ENCODE measurements at regions not wholly inside any gene's neighbourhood (a gene's known extent, or its start where the extent isn't known, plus 50 kb on each side); places are given as distances from the start of the nearest gene placed in this dataset.

DNA sequence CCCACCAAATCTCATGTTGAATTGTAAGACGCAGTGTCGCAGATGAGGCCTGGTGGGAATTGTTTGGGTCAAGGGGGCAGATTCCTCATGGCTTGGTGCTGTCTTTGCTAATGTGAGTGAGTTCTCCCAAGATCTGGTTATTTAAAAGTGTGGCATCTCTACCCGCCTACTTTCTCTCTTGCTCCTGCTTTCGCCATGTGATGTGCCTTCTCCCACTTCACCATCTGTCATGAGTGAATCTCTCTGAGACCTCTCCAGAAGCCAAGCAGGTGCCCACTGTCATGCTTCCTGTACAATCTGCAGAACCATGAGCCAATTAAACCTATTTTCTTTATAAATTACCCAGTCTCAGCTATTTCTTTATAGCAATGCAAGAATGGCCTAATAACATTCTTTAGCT lies 246.6 kb upstream of the CDH20 start:
- no peak for DNase-seq (ENCODE audit: low spot score)

DNA sequence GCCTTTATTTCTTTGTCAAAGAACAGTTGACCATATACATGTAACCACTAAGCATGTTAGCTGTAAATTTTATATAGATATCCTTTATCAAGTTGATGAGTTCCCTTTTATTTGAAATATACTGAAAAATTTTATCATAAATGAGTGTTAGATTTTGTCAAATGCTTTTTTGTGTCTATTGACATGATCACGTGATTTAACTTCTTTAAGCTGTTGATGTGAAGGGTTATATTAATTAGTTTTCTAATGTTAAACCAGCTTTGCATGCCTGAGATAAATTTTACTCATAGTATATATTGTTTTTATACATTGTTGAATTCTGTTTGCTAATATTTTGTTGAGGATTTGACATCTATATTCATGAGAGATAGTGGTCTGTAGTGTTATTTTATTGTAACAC lies 241.9 kb upstream of the CDH20 start:
- no peak for DNase-seq (ENCODE audit: low spot score)

DNA sequence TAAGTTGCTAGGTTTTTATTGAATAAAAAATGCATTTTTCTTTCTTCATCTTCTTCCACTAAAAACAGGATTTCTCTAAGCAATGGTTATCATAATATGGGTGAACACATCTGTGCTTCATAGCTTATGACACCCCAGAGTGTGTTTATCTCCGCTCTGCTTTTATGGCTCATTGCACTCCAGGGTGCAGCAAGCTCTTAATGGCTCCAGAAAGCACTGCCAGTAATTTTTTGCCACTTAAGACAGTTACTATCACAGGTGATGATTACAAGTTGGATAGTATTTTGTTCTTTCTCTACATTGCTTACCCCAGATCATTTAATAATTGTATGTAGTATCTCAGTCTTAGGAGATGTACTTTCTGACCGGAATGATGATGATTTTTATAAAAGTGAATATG lies 239.3 kb upstream of the CDH20 start:
- no peak for DNase-seq (ENCODE audit: low spot score)

DNA sequence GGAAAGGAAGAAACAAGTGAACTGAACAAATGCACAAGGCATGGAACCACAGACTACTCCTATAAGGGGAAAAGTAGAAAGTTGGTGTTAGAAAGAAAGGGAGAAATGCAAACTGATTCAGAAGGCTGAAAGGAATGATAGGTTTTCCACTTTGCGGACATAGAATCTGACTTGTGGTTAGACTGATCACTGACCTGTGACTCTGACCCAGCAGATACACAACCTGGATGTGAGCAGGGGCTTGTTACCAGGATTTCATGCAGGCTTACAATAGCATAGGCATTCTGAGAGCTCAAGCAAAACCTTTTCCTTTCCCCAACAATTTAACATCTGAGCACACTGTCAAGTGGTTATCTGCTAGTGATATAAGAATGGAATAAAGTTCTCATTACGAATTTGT lies 237.0 kb upstream of the CDH20 start:
- no peak for DNase-seq (ENCODE audit: low spot score)

DNA sequence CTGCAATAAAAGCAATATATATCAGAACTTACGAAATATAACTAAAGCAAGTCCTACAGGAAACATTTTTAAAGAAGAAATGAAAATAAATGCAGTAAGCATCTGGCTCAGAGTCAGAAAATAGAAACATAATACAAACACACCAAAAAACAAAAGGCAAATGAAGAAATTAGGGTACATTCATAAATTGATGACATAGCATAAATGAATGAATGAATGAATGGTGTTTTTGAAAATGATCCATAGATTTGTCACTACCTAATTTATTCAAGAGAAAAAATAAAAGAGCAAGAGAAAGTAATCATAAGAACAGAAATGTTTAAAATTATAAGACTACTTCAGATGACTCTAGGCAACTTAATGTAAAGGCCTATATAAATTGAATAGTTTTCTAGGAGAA lies 226.1 kb upstream of the CDH20 start:
- no peak for DNase-seq (ENCODE audit: low spot score)

DNA sequence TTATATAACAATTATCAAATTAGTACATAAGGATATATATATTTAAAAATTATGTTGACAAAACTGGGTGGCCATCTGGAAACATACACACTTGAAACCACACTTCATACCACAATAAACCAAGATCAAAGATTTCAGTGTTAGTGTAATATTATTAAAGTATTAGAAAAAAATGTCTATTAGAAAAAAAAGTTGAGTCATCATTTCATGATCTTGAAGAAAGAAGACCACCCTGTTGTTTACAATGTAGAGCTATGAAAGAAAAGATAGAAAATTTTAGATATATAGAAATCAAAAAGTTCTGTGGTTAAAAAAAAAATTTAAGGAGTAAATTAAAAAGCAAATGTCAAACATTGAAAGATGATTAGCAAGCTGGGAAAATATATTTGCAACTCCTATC lies 224.5 kb upstream of the CDH20 start:
- no peak for DNase-seq (ENCODE audit: low spot score)

DNA sequence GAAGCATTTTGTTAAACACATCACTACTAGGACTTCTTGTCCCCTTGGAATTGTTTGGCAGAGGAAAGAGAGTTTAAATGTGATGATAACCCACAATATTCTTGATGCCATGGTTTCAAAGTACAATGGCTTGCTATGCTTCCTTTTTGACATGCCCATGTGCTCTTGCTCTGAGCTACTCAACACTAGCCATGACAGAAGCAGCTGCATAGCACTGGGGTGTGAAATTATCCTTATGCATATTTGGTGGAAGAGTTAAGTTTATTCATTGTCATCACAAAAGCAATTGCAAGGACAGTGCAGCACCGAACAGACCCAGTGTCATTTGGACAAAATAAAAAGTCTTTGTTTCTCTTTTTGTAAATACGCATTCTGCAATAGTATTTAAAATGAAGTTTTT lies 209.9 kb upstream of the CDH20 start:
- no peak for DNase-seq (ENCODE audit: low spot score)

DNA sequence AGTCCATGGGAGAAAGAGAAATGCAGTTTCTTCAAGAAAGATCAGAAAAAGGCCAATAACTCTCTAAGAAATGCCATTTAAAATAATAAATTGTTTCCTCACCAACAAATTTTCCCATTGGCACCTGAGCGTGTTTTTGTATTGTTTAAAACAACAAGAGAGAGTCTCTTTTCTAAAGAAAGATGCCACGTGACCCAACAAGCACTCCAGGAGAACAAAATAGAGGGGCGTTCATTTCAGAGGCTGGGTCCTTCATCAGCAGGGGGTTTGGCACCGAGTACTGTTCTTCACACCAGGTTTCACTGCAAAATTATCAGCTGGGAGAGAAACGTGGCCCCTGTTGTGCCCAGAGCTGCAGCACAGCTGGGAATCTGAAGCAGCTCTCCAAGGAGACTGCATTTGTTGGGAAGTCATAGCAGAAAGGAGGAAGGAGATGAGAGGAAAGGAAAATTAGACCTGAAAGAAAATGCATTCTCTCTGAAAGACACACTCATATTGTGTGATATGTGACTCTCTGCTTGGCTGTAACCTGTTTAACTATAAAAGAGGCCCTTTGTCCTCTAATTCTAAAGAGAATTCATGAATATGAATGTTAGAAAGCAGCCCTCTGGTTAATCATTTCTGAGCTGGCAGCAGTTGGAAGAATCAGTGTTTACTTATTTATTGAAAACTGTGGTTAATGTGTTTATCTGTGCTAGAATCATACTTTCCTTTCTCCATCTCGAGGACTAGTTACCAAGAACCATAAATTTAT lies 205.3 kb upstream of the CDH20 start:
- no peak for DNase-seq (ENCODE audit: low spot score)

DNA sequence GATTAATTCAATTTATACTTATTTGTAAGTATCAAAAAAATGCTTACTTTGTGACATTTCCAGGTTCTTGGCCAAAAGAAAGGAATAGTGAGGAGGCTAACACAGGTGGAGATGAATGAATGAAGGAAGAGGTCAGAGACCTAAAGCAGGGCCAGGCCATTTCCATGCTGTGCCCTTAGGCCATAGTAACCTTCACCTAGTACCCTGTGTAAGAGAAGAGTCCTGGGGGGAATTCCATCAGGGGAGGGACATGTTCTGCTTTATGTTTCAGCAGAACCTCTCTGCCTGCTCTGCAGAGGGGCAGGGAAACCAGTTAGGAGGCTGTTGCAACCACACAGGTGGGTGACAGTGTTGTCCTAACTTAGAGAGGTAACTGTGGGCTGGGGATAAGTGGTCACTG lies 204.2 kb upstream of the CDH20 start:
- DNase-seq (ENCODE audit: low spot score), result no peak

DNA sequence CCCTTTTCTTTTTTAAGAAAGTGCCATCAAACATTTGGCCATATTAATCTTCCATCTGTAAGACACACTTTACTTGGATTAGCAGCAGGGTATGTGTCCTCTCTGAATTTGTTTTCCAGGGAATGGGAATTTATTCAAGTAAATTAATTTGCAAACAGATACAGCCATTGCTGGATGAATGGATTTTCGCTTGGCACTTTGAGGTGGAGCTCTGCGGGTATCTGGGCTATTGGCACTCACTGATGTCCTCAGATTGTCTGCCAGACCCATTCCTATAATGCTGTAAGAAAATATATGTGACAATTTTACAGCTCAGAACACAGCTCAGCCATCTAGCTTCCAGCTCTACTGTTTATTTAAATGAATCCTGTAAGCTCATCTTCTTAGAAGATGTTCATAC lies 201.2 kb upstream of the CDH20 start:
- no peak for DNase-seq (ENCODE audit: low spot score)

DNA sequence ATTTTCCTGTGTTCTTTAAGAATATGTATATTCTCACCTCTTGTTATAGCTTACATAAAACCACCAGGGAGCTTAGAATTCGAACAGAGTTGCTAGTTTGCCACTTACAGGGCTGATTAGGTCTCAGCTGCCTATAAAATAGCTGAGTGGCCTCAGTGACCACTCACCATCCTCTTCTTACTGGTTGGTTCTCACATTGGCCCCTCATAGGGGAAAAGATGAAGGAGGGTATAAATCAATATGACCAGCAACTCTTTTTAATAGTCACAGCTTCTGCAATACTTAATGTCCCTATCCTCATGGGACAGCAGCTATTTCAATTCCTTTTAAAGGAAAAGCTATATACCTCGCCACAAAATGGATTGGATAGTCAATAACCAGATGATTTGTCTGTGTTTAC lies 199.4 kb upstream of the CDH20 start:
- DNase-seq (ENCODE audit: low spot score), result no peak

DNA sequence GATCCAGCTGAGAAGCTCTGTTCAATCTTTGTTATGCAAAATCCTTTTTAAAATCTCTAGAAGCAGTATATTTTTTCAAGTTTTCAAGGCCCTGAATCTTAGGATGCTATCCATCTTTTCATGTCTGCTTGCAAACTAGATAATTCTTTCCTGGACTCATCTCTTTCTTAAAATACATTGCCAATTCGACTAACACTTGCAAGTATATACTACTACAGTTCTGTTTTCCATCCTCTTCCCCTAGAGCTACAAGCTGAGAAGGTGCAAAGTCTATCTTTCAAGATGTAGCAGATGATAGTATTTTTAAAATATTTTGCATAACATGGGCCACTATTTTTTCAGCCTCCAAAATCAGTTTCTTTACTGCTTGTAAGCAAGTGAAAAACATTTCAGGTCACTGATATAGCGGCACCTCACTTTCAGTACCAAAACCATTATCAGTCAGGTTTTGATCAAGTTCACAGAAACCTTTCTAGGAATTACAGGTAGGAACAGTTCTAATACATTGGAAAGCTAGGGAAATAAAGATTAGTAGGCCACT lies 196.4 kb upstream of the CDH20 start:
- DNase-seq (ENCODE audit: low spot score), result no peak

DNA sequence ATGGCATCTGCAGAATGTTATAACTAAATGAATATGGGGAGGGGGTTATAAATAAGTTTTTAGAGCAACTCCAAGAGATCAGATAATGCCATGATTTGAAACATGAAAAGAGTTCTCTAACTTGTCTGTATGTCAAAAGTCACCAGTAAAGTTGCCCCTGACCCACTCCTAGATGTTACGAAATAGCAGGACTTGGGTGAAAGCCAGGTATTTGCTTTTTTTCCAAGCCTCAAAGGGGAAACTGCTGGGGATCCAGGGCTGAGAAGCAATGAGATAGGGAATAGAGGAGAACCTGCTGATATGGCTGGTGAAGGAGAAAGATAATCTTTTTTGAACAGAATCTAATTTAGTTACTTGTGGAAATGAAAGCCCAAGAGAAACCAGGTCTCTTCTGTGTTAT lies 191.5 kb upstream of the CDH20 start:
- DNase-seq (ENCODE audit: low spot score), result no peak

DNA sequence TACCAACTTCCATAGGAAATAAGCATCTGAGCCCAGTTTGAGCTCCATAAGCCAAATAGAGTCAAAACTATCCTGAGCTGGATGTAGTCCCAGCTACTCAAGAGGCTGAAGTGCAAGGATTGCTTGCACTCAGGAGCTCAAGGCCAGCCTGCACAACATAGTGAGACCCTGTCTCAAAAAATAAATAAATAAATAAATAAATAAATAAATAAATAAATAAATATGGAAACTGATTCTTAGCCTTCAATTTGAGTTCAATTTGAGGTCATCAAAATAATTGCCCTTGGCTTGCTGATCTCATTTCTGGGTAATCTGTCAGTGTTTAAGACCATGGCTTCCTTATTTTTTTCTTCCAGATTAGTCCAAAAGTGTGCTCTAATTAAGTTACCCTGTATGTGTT lies 184.9 kb upstream of the CDH20 start:
- no peak for DNase-seq (ENCODE audit: low spot score)

DNA sequence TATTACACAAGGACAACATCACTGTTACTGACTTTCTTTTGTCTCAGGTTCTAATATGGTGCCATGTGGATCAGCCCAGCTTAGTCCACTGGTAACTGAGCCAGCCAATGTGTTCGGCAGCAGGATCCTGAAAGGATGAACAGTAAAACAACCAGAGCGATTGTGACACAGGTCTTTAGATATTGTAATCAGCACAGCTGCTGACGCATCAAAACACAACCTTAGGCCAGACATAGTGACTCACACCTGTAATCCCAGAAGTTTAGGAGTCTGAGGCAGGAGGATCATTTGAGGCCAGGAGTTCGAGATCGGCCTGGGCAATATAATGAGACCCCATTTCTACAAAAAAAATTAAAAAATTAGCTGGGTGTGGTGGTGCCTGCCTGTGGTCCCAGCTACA lies 183.4 kb upstream of the CDH20 start:
- no peak for DNase-seq (ENCODE audit: low spot score)

DNA sequence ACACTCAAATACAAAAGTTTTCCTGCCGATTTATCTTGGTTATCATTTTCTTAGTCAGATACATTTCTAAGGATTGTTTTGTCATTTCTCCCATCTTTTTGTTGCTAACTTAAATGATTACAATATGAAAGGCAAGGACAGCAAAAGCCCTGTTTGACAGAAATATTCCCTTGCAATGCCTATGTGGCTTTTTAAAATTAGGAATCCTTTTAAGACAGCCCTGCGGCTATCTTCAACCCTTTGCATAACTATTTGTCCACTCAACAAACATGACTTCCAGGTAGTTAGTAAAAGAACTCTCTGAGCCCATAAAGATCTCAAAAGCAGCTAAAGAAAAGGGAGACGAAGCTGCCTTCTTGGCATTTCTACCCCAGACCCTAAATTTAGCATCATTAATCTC lies 179.7 kb upstream of the CDH20 start:
- DNase-seq (ENCODE audit: low spot score), result no peak

DNA sequence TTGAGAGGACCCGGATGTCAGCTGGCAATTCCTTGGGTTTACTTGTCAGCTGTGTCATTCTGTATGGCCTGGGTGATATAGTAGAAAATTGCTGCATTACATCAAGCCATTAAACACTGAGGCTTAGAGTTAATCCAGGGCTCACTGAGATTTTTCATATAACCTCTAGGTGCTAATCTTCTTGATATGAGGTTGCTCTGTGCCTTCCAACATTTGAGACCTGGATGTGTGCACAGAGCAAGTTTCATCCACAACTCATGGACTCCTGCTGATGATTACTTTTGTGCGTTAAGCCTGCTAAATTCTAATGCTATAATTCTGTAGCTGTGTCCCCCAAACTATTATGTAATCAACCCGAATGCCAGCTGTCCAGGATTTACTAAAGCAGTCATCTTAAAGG lies 178.4 kb upstream of the CDH20 start:
- DNase-seq (ENCODE audit: low spot score), result no peak

DNA sequence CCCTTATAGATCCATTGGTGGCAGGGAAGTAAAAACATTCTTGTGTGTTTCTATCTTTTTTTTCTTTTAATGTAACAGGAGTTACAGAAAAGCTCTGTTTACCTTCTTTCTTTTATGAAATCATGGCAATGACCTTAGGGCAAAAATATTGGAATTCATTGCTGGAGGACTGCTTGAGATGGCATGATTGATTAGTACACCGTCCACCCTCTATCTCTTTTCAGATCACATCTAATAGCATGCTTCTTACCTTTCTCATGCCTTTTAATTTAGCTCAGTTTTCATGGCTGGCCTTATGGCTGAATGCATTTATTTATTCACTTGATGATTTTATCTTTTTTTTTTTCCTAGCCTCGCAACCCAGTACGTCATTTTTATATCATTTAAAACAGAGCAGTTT lies 177.6 kb upstream of the CDH20 start:
- no peak for DNase-seq (ENCODE audit: low spot score)

DNA sequence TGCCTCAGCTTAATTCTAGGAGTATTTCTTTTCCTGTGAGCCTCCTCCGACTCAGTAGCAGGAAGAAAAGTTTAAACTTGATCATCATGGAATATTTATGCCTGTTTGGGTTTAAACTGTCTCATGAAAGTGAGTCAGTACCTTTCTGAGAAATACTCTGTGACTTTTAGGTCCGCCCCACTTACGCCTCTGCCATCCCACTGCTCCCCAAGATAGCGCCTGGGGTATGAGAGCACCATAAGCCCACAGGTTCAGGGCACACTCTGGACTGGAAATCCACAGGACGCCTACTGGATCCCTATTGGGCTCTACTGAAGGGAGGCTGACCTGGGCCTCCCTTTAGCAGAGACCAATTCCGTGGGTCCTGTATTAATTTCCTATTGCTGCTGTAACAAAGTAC lies 175.8 kb upstream of the CDH20 start:
- DNase-seq (ENCODE audit: low spot score), result no peak

DNA sequence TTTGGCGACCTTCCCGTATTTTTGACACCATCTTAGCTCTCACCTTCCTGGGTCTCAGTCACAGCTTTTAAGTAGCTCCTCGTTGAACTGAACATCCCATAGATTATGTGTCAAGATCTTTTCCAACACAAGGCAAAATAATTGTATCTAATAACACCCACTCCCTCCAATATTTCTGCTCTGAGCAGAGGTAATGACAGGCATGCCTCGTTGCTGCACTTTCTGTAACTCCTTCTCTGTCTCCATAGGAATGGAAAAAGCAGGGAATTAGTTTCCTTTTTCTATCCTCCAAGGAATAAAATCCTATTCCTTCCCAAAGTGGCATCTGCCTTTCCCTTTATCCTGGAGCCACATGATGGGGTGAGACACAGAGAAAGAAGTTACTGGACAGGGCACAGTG lies 174.0 kb upstream of the CDH20 start:
- no peak for DNase-seq (ENCODE audit: low spot score)

DNA sequence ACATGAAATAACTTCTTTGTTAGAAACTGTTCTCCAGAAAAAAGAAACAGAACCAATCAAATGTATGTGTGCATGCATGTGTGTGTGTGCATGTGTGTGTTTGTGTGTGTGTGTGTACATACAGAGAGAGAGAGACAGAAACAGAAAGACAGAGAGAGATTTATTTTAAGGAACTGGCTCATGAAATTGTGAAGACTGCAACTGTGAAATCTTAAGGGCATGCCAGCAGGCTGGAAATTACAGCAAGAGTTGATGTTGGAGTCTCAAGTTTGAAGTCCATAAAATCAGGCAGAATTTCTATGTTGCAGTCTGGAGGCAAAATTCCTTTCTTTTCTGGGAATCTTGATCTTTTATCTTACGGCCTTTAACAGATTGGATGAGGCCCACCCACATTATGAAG lies 168.9 kb upstream of the CDH20 start:
- no peak for DNase-seq (ENCODE audit: low spot score)

DNA sequence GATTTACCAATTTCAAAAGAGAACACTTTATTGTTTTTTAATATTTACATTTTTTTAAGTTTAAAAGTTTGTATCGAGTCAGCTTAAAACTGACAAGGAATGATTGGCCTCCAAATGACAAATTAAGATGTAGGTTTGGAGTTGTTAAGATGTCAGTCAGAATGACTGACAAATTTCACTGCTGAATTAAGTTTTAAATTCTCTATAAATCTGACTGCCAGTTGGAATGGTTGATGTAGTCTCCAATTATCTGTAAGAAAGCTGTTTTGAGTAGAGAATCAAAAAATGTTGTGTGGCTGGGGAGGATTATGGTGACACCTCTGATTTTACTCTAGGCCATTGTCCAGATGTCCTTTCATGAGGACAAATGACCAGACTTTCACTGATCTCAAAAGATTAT lies 165.3 kb upstream of the CDH20 start:
- no peak for DNase-seq (ENCODE audit: low spot score)

DNA sequence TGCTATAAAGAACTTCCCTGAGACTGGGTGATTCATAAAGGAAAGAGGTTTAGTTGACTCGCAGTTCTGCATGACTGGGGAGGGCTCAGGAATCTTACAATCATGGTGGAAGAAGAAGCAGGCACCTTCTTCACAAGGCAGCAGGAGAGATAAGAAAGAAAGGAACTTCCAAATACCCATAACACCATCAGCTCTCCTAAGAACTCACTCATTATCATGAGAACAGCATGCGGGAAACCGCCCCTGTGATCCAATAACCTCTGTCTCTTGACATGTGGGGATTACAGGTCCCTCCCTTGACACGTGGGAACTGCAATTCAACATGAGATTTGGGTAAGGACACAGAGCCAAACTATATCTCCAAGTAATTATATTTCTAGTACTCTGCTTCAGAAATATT lies 163.8 kb upstream of the CDH20 start:
- DNase-seq (ENCODE audit: low spot score), result no peak

DNA sequence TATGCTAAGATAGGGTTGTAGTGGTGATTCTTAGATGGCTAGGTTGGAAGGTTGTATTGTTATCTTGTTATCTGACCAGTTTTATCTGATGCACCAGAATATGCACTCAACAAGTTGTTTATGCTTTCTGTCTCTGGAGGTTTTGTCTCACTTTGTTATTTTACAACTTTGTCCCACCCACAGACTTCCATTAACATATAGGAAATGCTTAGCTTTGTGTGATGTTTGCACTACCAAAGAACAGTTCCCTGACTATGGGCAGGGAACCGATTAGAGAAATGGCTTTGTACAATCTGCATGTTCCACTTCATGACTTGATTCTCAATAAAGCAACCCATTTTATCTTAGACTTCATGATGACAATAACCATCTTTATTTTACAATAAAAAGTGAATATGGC lies 160.6 kb upstream of the CDH20 start:
- no peak for DNase-seq (ENCODE audit: low spot score)

DNA sequence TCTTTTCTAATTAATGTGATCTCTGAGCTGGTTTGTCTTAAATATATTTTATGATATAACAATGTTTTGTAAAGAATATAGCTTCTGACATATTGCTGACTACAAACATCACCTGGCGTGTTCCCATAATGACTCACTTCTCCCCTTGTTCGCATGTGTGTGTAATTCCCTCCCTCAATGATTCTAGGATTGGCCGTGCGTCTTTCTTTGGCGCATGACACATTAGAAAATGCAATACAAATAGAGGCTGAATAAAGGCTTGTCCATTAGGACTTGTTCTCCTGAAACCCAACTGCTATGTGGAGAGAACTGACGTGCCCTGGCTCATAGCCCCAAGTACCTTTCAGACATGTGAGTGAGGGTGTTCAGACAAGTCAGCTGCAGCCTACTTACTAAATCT lies 159.7 kb upstream of the CDH20 start:
- no peak for DNase-seq (ENCODE audit: low spot score)

Data from HuH-7.5 (cell line).